ENCODE measurements at regions not wholly inside any gene's neighbourhood (a gene's known extent, or its start where the extent isn't known, plus 50 kb on each side); places are given as distances from the start of the nearest gene placed in this dataset.

- DNase-seq: no peak
- BruUV-seq (replicated peaks): no TSS peak
Measured at GRCh38 chr2:34069604-34070003, 470.5 kb upstream of the FAM98A start.

GRCh38 chr2:34050413-34050812 lies 451.3 kb upstream of the FAM98A start:
- H3K27ac Mint-ChIP-seq (ENCODE audit: unreplicated experiment): no peak overlapping the region
- CTCF ChIA-PET: no interaction called here
- H3K4me1 Mint-ChIP-seq (ENCODE audit: low read depth, unreplicated experiment): no peaks in the 10 kb centered on the region
- no peak overlapping the region for H3K4me3 Mint-ChIP-seq (ENCODE audit: low read depth, unreplicated experiment)
- no peak for TF ChIP-seq CTCF (IDR thresholded peaks at IDR 0.05; ENCODE audit: unreplicated experiment)
- intact Hi-C loops (cut with micrococcal nuclease; ENCODE audit: unreplicated experiment): no loop called here
- no peaks in the 10 kb centered on the region for H3K27me3 Mint-ChIP-seq (ENCODE audit: unreplicated experiment)
- H3K36me3 Mint-ChIP-seq (ENCODE audit: insufficient read depth, unreplicated experiment): no peaks in the 10 kb centered on the region
- no peak for DNase-seq
- H3K9me3 Mint-ChIP-seq (ENCODE audit: low read depth, unreplicated experiment): peaks cover 12% of the 10 kb centered on the region
- no TSS peak for BruUV-seq (replicated peaks)

More at GRCh38 chr2:34069604-34070003, 470.5 kb upstream of the FAM98A start:
- Mint-ChIP-seq H3K36me3 (ENCODE audit: insufficient read depth, unreplicated experiment) (no peaks in the 10 kb centered on the region), H3K4me3 (ENCODE audit: low read depth, unreplicated experiment) (no peak overlapping the region), H3K4me1 (ENCODE audit: low read depth, unreplicated experiment) (no peaks in the 10 kb centered on the region), H3K9me3 (ENCODE audit: low read depth, unreplicated experiment) (peaks cover 8% of the 10 kb centered on the region), H3K27ac (ENCODE audit: unreplicated experiment) (no peak overlapping the region), H3K27me3 (ENCODE audit: unreplicated experiment) (no peaks in the 10 kb centered on the region)
- TF ChIP-seq CTCF (IDR thresholded peaks at IDR 0.05; ENCODE audit: unreplicated experiment): no peak
- intact Hi-C loops (cut with micrococcal nuclease; ENCODE audit: unreplicated experiment): no loop called here
- CTCF ChIA-PET: no interaction called here

- no TSS peak for BruUV-seq (replicated peaks)
- H3K27me3 Mint-ChIP-seq (ENCODE audit: unreplicated experiment): no peaks in the 10 kb centered on the region
- CTCF ChIA-PET: no interaction called here
- no peak for TF ChIP-seq CTCF (IDR thresholded peaks at IDR 0.05; ENCODE audit: unreplicated experiment)
- intact Hi-C loops (cut with micrococcal nuclease; ENCODE audit: unreplicated experiment): no loop called here
- H3K4me3 Mint-ChIP-seq (ENCODE audit: low read depth, unreplicated experiment): no peak overlapping the region
- peaks cover 8% of the 10 kb centered on the region for H3K9me3 Mint-ChIP-seq (ENCODE audit: low read depth, unreplicated experiment)
- H3K27ac Mint-ChIP-seq (ENCODE audit: unreplicated experiment): no peak overlapping the region
- DNase-seq: no peak
- H3K36me3 Mint-ChIP-seq (ENCODE audit: insufficient read depth, unreplicated experiment): no peaks in the 10 kb centered on the region
- H3K4me1 Mint-ChIP-seq (ENCODE audit: low read depth, unreplicated experiment): no peaks in the 10 kb centered on the region
Measured at GRCh38 chr2:34045101-34045655, 446.1 kb upstream of the FAM98A start.

GRCh38 chr2:34037886-34038285 lies 438.8 kb upstream of the FAM98A start:
- Mint-ChIP-seq H3K9me3 (ENCODE audit: low read depth, unreplicated experiment) (peaks cover 18% of the 10 kb centered on the region), H3K27ac (ENCODE audit: unreplicated experiment) (no peak overlapping the region), H3K4me3 (ENCODE audit: low read depth, unreplicated experiment) (no peak overlapping the region), H3K4me1 (ENCODE audit: low read depth, unreplicated experiment) (no peaks in the 10 kb centered on the region), H3K27me3 (ENCODE audit: unreplicated experiment) (no peaks in the 10 kb centered on the region), H3K36me3 (ENCODE audit: insufficient read depth, unreplicated experiment) (no peaks in the 10 kb centered on the region)
- CTCF ChIA-PET: no interaction called here
- TF ChIP-seq CTCF (IDR thresholded peaks at IDR 0.05; ENCODE audit: unreplicated experiment): no peak
- no TSS peak for BruUV-seq (replicated peaks)
- DNase-seq: no peak
- intact Hi-C loops (cut with micrococcal nuclease; ENCODE audit: unreplicated experiment): no loop called here
